HCT116 (cell line): ENCODE measurements at regions not wholly inside any gene's neighbourhood (a gene's known extent, or its start where the extent isn't known, plus 50 kb on each side); places are given as distances from the start of the nearest gene placed in this dataset.

Source experiments
- ATAC-seq: fragments of 200-7000 bp; cut with Tn5 transposase; 2 replicates; pipeline ENCODE4 v1.9.1; 2020; ENCODE audit warnings: mild to moderate bottlenecking, moderate library complexity
- BruUV-seq: library from RNA; stranded (reverse); fragments of 400-500 nt; replicated peaks from 2 replicates; lab custom pipeline; 2021; lab: Mats Ljungman, UMichigan
- CTCF ChIA-PET: fragments of 300-600 bp; sonication (Branson Sonifier 250); formaldehyde crosslinking; loops from one replicate; lab custom pipeline; 2021; ENCODE audit warnings: antibody characterized with exemption; lab: Charles Lee
- POLR2A ChIA-PET: fragments of 300-600, 350-600 bp; sonication (Branson Sonifier 250); formaldehyde crosslinking; loops from one replicate; lab custom pipeline; 2021; ENCODE audit warnings: antibody characterized with exemption; lab: Charles Lee
- RAD21 ChIA-PET, 2 experiments: fragments of 300-600 bp; sonication (Branson Sonifier 250); formaldehyde crosslinking; loops; one replicate each; lab custom pipeline; 2023; ENCODE audit warnings: low total read pairs in 2 of 2; ENCODE audit not compliant: uncharacterized antibody in 2 of 2, unreplicated experiment in 2 of 2, low non-redundant PET in 1 of 2; lab: Charles Lee
- DNase-seq: peaks from one replicate; pipeline ENCODE4 v3.0.0-alpha.2; 2010; ENCODE audit warnings: low read depth, low spot score
- H2AFZ ChIP-seq: fragments of 200-600 bp; shearing (Covaris generic), sonication (generic); 2 replicates; pipeline ENCODE4 v1.6.1; 2017; ENCODE audit warnings: low read depth, mixed run types, mixed read lengths, antibody characterized with exemption, low read length; ENCODE audit not compliant: poor library complexity, severe bottlenecking
- H3K27ac ChIP-seq: 2 replicates; pipeline ENCODE4 v1.5.1; 2012; ENCODE audit warnings: low read depth, low read length
- H3K27me3 ChIP-seq: fragments of 200-600 bp; sonication (generic); 2 replicates; pipeline ENCODE4 v1.6.1; 2016; ENCODE audit warnings: mixed run types, low read length, mixed read lengths; ENCODE audit not compliant: insufficient read depth
- H3K36me3 ChIP-seq, 2 experiments: fragments of 200-500 bp in 1 of 2; fragments of 200-600 bp in 1 of 2; sonication (Bioruptor generic) in 1 of 2; sonication (generic) in 1 of 2; 2 replicates each; pipeline versions ENCODE4 v1.5.1 to v1.6.1; 2014 to 2016; ENCODE audit warnings: low read length in 2 of 2, inconsistent platforms in 1 of 2, mixed read lengths in 1 of 2, mixed run types in 1 of 2; ENCODE audit not compliant: insufficient read depth in 2 of 2, control insufficient read depth in 1 of 2
- H3K4me1 ChIP-seq, 2 experiments: fragments of 200-600 bp in 1 of 2; sonication (generic) in 1 of 2; 2 replicates each; pipeline versions ENCODE4 v1.5.1 to v1.6.1; 2012 to 2017; ENCODE audit warnings: low read length in 2 of 2, inconsistent platforms in 1 of 2, mild to moderate bottlenecking in 1 of 2, mixed read lengths in 1 of 2, mixed run types in 1 of 2, moderate library complexity in 1 of 2; ENCODE audit not compliant: insufficient read depth in 2 of 2, control insufficient read depth in 1 of 2
- H3K4me2 ChIP-seq: fragments of 200-600 bp; sonication (generic); 2 replicates; pipeline ENCODE4 v1.6.1; 2017; ENCODE audit warnings: mixed run types, low read length, mixed read lengths
- H3K4me3 ChIP-seq, 2 experiments: fragments of 200-600 bp in 1 of 2; sonication (generic) in 1 of 2; replicated peaks in 1 of 2; 2 replicates each; pipeline ENCODE4 v1.5.1; 2011 to 2016; ENCODE audit warnings: low read length in 2 of 2, control low read depth in 1 of 2, low read depth in 1 of 2, mild to moderate bottlenecking in 1 of 2, mixed read lengths in 1 of 2, mixed run types in 1 of 2
- H3K79me2 ChIP-seq: fragments of 200-600 bp; sonication (generic); 2 replicates; pipeline ENCODE4 v1.6.1; 2017; ENCODE audit warnings: mild to moderate bottlenecking, mixed run types, low read length, moderate library complexity, mixed read lengths; ENCODE audit not compliant: insufficient read depth
- H3K9ac ChIP-seq: fragments of 200-600 bp; sonication (generic); 2 replicates; pipeline ENCODE4 v1.6.1; 2016; ENCODE audit warnings: low read length, mixed read lengths
- H3K9me2 ChIP-seq: fragments of 200-600 bp; sonication (generic), shearing (Covaris generic); 2 replicates; pipeline ENCODE4 v1.6.1; 2017; ENCODE audit warnings: mixed run types, mild to moderate bottlenecking, moderate library complexity; ENCODE audit not compliant: insufficient read depth
- H3K9me3 ChIP-seq, 2 experiments: fragments of 200-500 bp in 1 of 2; fragments of 200-600 bp in 1 of 2; sonication (Bioruptor generic) in 1 of 2; sonication (generic) in 1 of 2; 2 replicates each; pipeline ENCODE4 v1.6.1; 2014 to 2017; ENCODE audit warnings: low read length in 2 of 2, mixed read lengths in 2 of 2, inconsistent platforms in 1 of 2, low read depth in 1 of 2, mild to moderate bottlenecking in 1 of 2, mixed run types in 1 of 2, moderate library complexity in 1 of 2; ENCODE audit not compliant: control insufficient read depth in 1 of 2, insufficient read depth in 1 of 2
- H4K20me1 ChIP-seq: fragments of 200-600 bp; sonication (generic), shearing (Covaris generic); 2 replicates; pipeline ENCODE4 v1.6.1; 2017; ENCODE audit warnings: mixed run types, mild to moderate bottlenecking, moderate library complexity; ENCODE audit not compliant: insufficient read depth
- CBX3 ChIP-seq: IDR thresholded peaks from 2 replicates; pipeline ENCODE4 v1.6.1; 2012; ENCODE audit warnings: low read depth
- CEBPB ChIP-seq: IDR thresholded peaks from 2 replicates; pipeline ENCODE4 v1.6.1; 2012; ENCODE audit warnings: low read depth
- EGR1 ChIP-seq: IDR thresholded peaks from 2 replicates; pipeline ENCODE4 v1.6.1; 2012; ENCODE audit warnings: low read depth
- ELF1 ChIP-seq: IDR thresholded peaks from 2 replicates; pipeline ENCODE4 v1.6.1; 2012; ENCODE audit warnings: low read depth, borderline replicate concordance
- EZH2 ChIP-seq: fragments of 200-600 bp; sonication (generic); IDR thresholded peaks from 2 replicates; pipeline ENCODE4 v1.6.1; 2017; ENCODE audit warnings: antibody characterized with exemption, mixed run types
- EZH2phosphoT487 ChIP-seq: fragments of 200-600 bp; IDR thresholded peaks from 2 replicates; pipeline ENCODE4 v1.6.1; 2018; ENCODE audit warnings: antibody characterized with exemption, borderline replicate concordance
- FOSL1 ChIP-seq: IDR thresholded peaks from 2 replicates; pipeline ENCODE4 v1.6.1; 2012; ENCODE audit warnings: low read depth
- JUND ChIP-seq: IDR thresholded peaks from 2 replicates; pipeline ENCODE4 v1.6.1; 2012
- POLR2AphosphoS5 ChIP-seq: IDR thresholded peaks from 2 replicates; pipeline ENCODE4 v1.6.1; 2011; ENCODE audit warnings: mild to moderate bottlenecking, low read depth, low read length, moderate library complexity
- RAD21 ChIP-seq: IDR thresholded peaks from 2 replicates; pipeline ENCODE4 v1.6.1; 2012; ENCODE audit warnings: low read depth, mild to moderate bottlenecking
- SP1 ChIP-seq: IDR thresholded peaks from 2 replicates; pipeline ENCODE4 v1.6.1; 2012; ENCODE audit warnings: low read depth
- SRF ChIP-seq: IDR thresholded peaks from 2 replicates; pipeline ENCODE4 v1.6.1; 2012; ENCODE audit warnings: low read depth
- TCF7L2 ChIP-seq: IDR thresholded peaks from 2 replicates; pipeline ENCODE4 v1.7.0; 2011; ENCODE audit warnings: borderline replicate concordance, inconsistent platforms; ENCODE audit not compliant: insufficient read depth, insufficient read length; ENCODE audit errors: extremely low read depth
- ZNF274 ChIP-seq: fragments of 200-500 bp; sonication (Bioruptor generic); IDR thresholded peaks from 2 replicates; pipeline ENCODE4 v1.6.1; 2014; ENCODE audit warnings: mild to moderate bottlenecking, low read depth, low read length, inconsistent platforms
- intact Hi-C: fragments of 100-400 bp; cut with micrococcal nuclease; formaldehyde crosslinking; loops from 2 replicates; pipeline ENCODE4 v1.10.0; 2022
- TF ChIP-seq, protein P1 (sequence below): IDR thresholded peaks from 2 replicates; pipeline ENCODE4 v1.6.1; 2012
- TF ChIP-seq, protein P2 (sequence below): IDR thresholded peaks from 2 replicates; pipeline ENCODE4 v1.6.1; 2011; ENCODE audit warnings: mild to moderate bottlenecking, low read length, moderate library complexity; ENCODE audit not compliant: insufficient replicate concordance; ENCODE audit errors: extremely low read depth
- TF ChIP-seq, protein P3 (sequence below), 3 experiments: fragments of 200-600 bp in 1 of 3; sonication (generic) in 1 of 3; IDR thresholded peaks in 2 of 3; conservative IDR thresholded peaks in 1 of 3; 2 replicates each; pipeline ENCODE4 v1.5.1; 2012 to 2017; ENCODE audit warnings: low read depth in 2 of 3, low read length in 2 of 3, antibody characterized with exemption in 1 of 3, borderline replicate concordance in 1 of 3, control low read depth in 1 of 3, mild to moderate bottlenecking in 1 of 3, mixed read lengths in 1 of 3, mixed run types in 1 of 3, moderate library complexity in 1 of 3; ENCODE audit not compliant: insufficient read depth in 1 of 3

DNA sequence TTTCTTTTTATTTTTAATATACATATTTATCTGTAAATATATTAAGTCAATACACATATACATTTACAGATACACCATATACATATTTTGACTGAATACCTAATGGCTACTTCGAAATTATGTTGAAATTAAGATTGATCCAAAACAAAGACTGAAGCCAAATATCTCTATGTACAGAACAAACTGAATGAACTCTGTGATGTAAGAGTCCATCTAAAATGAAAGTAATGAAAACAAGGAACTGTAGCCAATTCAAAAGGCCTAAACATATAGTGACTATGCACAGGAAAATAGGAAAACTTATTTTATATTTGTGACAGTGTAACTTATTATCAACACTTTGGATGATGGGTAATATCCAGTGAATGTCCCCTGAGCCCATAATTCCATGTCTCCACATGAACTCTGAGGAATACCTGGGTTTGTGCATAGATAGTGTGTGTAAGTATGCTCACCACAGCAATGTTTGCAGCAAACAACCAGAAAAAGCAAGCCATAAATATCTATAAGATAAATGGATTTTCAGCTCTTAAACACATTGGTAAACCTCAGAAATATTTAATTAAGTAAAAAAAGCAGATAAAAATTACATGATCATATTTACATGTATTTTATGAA lies 517.2 kb upstream of the CDH6 start:
- peaks cover 0 to 4% of the 10 kb centered on the region in 2 experiments; a peak in 2 of 4 replicates for H3K9me3 ChIP-seq
- BruUV-seq: no TSS peak
- no peak for DNase-seq
- H3K27ac ChIP-seq: no peak overlapping the region
- intact Hi-C loops: no loop called here
- H3K79me2 ChIP-seq: no peaks in the 10 kb centered on the region
- no peaks in the 10 kb centered on the region for H4K20me1 ChIP-seq
- ChIA-PET POLR2A (no interaction called here), RAD21 (no interaction called here), CTCF (no interaction called here)
- no peak overlapping the region for H3K4me2 ChIP-seq
- no peak overlapping the region for H3K4me3 ChIP-seq
- H3K9me2 ChIP-seq: no peaks in the 10 kb centered on the region
- H3K4me1 ChIP-seq: no peaks in the 10 kb centered on the region
- TF ChIP-seq EZH2 (no peak), ZNF274 (no peak), FOSL1 (no peak), ELF1 (no peak), CBX3 (no peak), SP1 (no peak), SRF (no peak)
- TF ChIP-seq, protein P1, sequence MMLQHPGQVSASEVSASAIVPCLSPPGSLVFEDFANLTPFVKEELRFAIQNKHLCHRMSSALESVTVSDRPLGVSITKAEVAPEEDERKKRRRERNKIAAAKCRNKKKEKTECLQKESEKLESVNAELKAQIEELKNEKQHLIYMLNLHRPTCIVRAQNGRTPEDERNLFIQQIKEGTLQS: no peak
- TF ChIP-seq, all 23 proteins: peak for 0
- ATAC-seq: no peak
- H3K9ac ChIP-seq: no peak overlapping the region
- H3K36me3 ChIP-seq: no peaks in the 10 kb centered on the region
- H3K27me3 ChIP-seq: no peaks in the 10 kb centered on the region
- no peak overlapping the region for H2AFZ ChIP-seq

DNA sequence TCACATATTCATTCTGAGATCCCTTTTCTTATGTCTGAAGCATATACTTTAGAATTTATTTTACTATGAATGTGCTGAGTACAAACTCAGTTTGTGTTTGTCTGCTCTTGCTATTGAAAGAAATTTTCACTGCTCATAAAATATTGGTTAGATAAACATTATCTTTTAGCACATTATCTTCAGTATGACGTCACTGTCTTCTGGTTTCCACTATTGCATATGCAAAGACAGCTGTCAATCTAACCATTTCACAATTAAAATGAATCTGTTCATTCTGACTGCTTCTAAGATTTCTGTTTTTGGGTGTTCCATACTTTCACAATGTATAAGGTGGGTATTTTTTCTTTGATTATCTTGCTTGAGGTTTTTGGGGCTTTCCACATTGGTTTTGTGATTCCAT lies 526.2 kb upstream of the CDH6 start:
- no peaks in the 10 kb centered on the region; the same call in 1 of the 2 replicates for H4K20me1 ChIP-seq
- TF ChIP-seq SRF (no peak), CBX3 (no peak), JUND (no peak), TCF7L2 (no peak), EGR1 (no peak), POLR2AphosphoS5 (no peak), CEBPB (no peak), RAD21 (no peak), ZNF274 (no peak), SP1 (no peak), EZH2phosphoT487 (no peak)
- TF ChIP-seq, protein P2, sequence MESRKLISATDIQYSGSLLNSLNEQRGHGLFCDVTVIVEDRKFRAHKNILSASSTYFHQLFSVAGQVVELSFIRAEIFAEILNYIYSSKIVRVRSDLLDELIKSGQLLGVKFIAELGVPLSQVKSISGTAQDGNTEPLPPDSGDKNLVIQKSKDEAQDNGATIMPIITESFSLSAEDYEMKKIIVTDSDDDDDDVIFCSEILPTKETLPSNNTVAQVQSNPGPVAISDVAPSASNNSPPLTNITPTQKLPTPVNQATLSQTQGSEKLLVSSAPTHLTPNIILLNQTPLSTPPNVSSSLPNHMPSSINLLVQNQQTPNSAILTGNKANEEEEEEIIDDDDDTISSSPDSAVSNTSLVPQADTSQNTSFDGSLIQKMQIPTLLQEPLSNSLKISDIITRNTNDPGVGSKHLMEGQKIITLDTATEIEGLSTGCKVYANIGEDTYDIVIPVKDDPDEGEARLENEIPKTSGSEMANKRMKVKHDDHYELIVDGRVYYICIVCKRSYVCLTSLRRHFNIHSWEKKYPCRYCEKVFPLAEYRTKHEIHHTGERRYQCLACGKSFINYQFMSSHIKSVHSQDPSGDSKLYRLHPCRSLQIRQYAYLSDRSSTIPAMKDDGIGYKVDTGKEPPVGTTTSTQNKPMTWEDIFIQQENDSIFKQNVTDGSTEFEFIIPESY: no peak
- TF ChIP-seq, protein P3, sequence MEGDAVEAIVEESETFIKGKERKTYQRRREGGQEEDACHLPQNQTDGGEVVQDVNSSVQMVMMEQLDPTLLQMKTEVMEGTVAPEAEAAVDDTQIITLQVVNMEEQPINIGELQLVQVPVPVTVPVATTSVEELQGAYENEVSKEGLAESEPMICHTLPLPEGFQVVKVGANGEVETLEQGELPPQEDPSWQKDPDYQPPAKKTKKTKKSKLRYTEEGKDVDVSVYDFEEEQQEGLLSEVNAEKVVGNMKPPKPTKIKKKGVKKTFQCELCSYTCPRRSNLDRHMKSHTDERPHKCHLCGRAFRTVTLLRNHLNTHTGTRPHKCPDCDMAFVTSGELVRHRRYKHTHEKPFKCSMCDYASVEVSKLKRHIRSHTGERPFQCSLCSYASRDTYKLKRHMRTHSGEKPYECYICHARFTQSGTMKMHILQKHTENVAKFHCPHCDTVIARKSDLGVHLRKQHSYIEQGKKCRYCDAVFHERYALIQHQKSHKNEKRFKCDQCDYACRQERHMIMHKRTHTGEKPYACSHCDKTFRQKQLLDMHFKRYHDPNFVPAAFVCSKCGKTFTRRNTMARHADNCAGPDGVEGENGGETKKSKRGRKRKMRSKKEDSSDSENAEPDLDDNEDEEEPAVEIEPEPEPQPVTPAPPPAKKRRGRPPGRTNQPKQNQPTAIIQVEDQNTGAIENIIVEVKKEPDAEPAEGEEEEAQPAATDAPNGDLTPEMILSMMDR (IDR thresholded peaks at IDR 0.05 in 2 of 3, conservative IDR thresholded peaks at IDR 0.05 in 1 of 3; ENCODE audit: borderline replicate concordance in 1 of 3, insufficient read depth in 1 of 3, low read depth in 2 of 3, low read length in 2 of 3): no peak

More for the DNA sequence above, 526.2 kb upstream of the CDH6 start:
- H3K9ac ChIP-seq: no peak overlapping the region
- H3K4me3 ChIP-seq: no peak overlapping the region
- H3K27me3 ChIP-seq: no peaks in the 10 kb centered on the region
- no peaks in the 10 kb centered on the region for H3K4me1 ChIP-seq
- no peak overlapping the region for H2AFZ ChIP-seq
- H3K79me2 ChIP-seq: no peaks in the 10 kb centered on the region
- intact Hi-C loops: no loop called here
- ATAC-seq: no peak
- BruUV-seq: no TSS peak
- no peaks in the 10 kb centered on the region for H3K9me2 ChIP-seq
- RAD21 ChIA-PET: no interaction called here
- CTCF ChIA-PET: no interaction called here
- no peak overlapping the region for H3K4me2 ChIP-seq
- peaks cover 12 to 15% of the 10 kb centered on the region in 2 experiments; a peak in 2 of 4 replicates for H3K9me3 ChIP-seq
- POLR2A ChIA-PET: no interaction called here
- no peaks in the 10 kb centered on the region for H3K36me3 ChIP-seq
- H3K27ac ChIP-seq: no peak overlapping the region
- DNase-seq: no peak
